GM12872 (cell line): ENCODE measurements at regions not wholly inside any gene's neighbourhood (a gene's known extent, or its start where the extent isn't known, plus 50 kb on each side); places are given as distances from the start of the nearest gene placed in this dataset.

Experiments used
- CTCF ChIP-seq: IDR thresholded peaks from 3 replicates; pipeline ENCODE4 v1.5.1; 2011; ENCODE audit warnings: low read depth, mild to moderate bottlenecking, low read length, moderate library complexity; ENCODE audit not compliant: insufficient read depth

DNA sequence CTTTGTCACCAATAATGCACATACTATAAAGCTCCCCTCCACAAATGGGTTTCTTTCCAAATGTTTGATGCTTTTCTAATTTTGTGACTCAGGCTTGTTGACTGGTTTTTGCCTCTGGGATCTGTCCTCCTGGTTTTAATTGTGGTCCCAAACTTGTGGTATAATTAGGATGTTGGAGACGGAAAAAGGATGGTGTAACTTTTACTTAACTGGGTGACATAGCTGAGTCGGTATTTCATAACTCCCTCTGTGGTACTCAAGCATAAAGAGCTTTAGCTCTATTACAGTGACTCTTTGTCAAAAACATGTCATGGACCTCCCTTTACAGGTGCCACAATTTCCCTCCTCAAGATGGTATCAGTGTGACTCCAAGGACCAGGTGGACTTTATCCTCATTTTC lies 119.7 kb upstream of the RBPJ start:
- TF ChIP-seq CTCF, result no peak

DNA sequence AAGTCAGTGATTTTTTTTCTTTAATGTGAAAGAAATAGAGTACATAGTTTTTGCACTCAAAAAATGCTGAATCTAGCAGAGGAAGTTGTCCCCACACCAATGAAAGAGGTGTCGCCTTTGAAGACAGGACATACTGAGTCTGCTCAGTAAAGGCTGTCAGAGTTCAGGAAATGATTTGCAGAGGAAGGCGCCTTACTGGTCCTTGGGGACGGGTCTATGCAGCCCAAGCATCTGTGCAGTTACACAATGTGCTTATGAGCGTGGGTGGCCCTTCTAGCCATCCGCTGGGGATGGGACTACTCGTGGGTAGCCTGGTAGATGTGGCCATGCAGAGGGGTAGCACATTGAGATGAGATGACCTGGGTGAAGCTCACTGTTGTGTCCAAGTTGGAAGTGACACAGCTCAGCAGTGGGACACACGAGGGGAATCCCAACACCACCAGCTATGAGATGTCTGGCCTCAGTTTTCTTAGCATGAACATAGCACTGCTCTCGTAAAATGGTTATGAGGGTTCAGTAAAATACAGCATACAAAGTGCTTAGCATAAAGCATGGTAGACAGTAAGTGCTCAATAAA lies 116.5 kb upstream of the RBPJ start:
- TF ChIP-seq CTCF, result no peak

GRCh38 chr4:26204911-26205370 lies 115.9 kb upstream of the RBPJ start:
- no peak for TF ChIP-seq CTCF

GRCh38 chr4:26206339-26206738 lies 114.5 kb upstream of the RBPJ start:
- TF ChIP-seq CTCF, result no peak

- TF ChIP-seq CTCF, result no peak
Measured at GRCh38 chr4:26206999-26207398, 113.8 kb upstream of the RBPJ start.

DNA sequence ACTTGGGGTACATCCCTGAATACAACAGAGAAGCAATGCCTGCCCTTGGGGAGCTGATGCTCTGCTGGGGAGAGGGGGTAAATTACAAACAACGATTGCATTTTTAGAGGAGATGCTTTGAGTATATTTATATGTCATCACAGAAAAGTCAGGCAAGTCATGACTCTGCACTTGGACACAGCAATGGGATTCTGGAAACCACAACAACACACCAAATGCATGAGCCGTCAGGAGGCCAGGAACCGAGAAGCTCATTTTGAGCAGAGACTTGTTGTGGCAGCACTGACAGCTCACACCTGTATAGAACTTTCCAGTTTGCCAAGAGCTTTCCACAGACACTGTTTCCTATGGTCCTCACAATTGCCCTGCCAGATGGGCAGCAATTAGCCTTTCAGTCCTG lies 113.2 kb upstream of the RBPJ start:
- no peak for TF ChIP-seq CTCF

GRCh38 chr4:26208237-26208994 lies 112.4 kb upstream of the RBPJ start:
- TF ChIP-seq CTCF, result no peak
